Stimulated activated CD8-positive, alpha-beta memory T cell treated with anti-CD3 and anti-CD28 coated beads, Interleukin-15, amount 100 ng/mL, for 48 hours (primary cell): ENCODE measurements at regions not wholly inside any gene's neighbourhood (a gene's known extent, or its start where the extent isn't known, plus 50 kb on each side); places are given as distances from the start of the nearest gene placed in this dataset.
"Not testable (repeated sequence)": the region's sequence is repeated elsewhere in the genome, so short reads cannot be mapped to it uniquely, and the experiment has no call there.

Experiments
- DNase-seq, 2 donors: peaks; one replicate each; pipeline ENCODE4 v3.0.0-alpha.2; 2020; ENCODE audit warnings: low read depth in 2 of 2

- DNase-seq, result no peak
These were observed 87.9 kb upstream of the TRIO start for GRCh38 chr5:14054965-14055963.

- DNase-seq, result no peak
These were observed 88.9 kb upstream of the TRIO start for GRCh38 chr5:14054111-14054854.

DNA sequence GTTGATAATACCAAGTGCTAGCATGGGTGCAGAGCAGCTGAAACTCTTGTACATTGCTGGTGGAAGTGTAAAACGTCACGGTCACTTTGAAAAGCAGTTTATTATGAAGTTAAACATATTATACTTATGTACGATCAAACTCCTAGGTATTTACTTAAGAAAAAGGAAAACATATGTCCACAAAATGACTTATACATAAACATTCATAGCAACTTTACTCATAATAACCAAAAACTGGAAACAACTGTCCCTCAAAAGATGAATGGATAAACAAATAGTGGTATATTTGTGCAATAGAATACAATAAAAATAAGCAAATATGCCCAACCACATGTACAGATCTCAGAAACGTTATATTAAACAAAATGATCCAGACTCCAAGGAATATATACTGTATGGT lies 92.3 kb upstream of the TRIO start:
- DNase-seq, result no peak

DNA sequence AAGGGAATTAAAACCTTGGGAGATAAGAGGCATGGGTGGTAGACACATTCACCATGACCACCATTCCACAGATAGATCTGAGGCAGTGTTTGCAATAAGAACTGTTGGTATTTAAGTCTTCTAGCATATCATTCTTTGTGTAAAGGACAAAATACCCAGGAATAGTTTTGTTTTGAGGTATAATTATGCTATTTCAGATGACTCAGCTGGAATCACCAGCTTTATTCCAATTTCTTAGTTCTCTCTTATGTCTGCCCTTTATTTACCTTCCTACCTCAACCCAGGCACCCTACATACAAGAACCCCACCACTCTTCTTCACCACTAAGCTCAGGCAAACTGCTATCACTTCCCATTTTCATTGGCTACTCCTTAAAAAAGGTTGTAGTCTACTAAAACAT lies 94.7 kb upstream of the TRIO start:
- DNase-seq, result no peak

DNA sequence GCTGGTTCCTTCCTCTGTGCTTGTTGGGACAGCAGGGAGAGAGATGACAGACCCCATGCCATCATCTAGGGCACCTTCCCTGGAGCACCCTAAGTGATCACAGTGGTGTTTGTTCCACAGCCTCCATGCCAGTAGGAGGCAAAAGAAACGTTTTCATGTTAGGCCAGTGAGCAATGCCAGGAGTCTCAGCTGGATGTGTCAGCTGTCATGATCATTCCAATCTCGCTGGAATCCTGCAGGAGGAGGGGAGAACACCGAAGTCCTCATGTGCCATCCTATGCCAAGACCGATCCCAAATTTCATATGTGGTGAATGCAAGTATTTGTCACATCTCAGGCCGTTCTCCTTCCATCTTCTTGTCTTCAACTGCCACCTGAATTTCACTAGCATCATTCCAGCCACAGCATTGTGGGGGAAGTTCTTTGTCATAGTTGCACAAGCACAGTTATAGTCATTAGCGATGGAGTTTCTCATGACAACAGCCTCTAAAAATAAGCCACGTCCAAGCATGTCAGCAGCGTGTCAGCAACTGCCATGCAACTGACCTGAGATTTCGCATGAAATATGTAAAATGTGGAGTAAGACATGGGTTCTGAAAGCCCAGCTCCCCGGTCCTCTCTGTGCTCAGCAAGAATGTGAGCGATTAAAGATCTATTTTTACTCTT lies 97.2 kb upstream of the DNAH5 start:
- no peak for DNase-seq

- no peak for DNase-seq
These were observed 96.1 kb upstream of the DNAH5 start for GRCh38 chr5:14040542-14040941.

DNA sequence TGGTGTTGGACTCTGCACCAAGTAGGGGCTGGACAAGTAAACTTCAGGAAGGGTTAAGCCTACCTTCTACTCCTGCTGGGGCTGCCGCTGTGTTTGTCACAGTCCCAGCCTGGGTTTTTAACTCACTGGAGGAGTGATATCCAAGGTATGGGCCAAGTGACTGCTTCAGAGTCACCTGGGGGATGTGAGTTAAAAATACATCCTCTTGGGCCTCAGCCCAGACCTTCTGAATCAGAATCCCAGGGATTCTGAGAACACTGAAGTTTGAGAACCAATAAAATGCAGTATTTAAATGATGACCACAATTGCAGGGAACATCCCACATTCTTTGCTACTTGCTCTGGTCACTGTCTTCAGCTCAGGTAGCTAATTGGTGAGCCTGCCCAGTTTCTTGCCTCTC lies 95.1 kb upstream of the DNAH5 start:
- no peak for DNase-seq

DNA sequence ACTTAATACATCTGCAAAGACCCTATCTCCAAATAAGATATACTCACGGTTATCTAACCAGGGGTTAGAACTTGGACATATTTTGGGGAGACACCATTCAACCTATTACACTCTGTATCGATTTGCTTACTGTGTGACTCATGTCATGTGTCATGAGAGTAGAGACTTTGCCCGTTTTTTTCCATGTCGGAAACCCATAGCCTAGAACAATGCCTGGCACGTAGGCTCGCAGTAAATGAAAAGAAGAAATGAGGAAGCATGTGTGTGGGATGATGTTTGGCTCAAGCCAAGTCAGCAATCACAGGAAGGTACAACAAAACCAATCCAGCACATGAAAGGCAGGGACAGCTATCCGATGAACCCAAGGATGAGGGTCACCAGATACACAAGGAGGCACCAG lies 94.6 kb upstream of the DNAH5 start:
- no peak for DNase-seq

DNA sequence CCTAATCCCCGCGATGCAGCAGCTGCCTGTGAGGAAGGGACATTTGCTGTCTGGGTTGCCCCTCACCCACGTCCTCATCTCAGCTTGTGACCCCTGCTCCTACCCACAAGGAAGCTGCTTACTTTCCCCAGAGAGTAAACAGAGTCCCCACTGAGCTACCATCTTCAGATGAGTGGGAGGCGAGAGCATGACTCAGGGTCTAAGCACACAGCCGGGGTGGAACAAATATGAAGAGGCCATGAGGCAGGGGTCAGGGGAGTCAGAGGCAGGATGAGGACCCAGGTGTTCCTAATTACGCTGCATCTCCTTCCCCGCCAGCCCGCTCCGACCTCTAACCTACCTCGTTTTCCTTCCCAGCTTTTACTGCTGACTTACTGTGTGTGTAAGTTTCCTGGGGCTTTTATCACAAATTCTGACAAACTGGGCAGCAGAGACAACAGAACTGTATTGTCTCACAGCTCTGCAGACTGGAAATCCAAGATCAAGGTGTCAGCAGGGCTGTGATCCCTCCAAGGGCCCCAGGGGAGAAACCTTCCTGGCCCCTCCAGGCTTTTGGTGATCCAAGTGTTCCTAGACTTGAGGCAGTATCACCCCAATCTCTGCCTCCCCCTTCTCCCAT lies 94.0 kb upstream of the DNAH5 start:
- no peak for DNase-seq

GRCh38 chr5:14036947-14037346 lies 92.5 kb upstream of the DNAH5 start:
- DNase-seq, result no peak

- no peak for DNase-seq
These were observed 92.0 kb upstream of the DNAH5 start for GRCh38 chr5:14036514-14036913.

DNA sequence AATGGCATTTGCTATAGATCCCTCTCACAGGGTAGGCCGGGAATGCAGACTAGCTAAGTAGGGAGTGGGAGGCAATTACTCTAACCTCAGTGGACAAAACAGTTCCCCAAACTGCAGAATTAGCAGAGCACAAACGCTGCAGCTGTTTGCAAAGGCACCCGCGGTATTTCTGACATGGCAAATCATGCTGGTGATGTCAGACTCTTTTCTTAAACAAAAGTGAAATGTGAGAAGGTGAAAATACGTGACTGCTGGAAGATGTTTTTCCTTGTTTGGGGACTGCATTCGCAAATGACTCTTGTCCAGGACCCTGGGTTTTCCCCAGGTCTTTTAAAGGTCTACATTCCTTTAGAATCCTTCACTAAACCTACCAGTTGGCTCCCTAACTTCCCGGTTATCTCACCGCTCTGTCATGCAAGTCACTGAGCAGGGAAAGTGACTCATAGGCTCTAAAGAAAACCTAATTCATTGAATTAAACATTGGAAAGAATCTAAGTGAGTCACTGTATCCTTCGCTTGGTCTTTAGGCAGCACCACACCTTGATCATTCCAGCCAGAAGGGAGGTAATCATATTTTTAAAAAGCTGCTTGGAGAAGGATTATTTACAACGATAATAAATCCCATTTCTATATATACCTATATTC lies 91.5 kb upstream of the DNAH5 start:
- DNase-seq, result no peak

DNA sequence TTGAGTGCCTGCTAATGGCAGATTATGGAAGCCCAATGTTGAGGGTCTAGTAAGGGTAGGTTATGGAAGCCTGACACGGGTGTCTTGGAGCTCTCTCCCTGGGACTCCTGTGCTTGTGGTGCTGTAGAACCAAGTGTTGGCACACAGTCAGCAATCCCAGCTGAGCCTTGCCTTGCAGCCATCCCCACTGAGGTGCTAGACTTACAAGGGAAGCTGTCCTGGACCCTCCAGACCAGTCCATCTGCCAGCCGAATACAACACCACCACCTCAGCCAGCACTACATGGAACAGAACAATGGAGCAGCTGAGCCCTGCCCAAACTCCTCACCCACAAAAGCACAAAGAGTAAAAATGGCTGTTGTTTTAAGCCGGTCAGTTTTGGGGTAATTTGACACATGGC lies 90.5 kb upstream of the DNAH5 start:
- no peak for DNase-seq

- DNase-seq, result no peak
These were observed 88.4 kb upstream of the DNAH5 start for GRCh38 chr5:14032918-14033317.

DNA sequence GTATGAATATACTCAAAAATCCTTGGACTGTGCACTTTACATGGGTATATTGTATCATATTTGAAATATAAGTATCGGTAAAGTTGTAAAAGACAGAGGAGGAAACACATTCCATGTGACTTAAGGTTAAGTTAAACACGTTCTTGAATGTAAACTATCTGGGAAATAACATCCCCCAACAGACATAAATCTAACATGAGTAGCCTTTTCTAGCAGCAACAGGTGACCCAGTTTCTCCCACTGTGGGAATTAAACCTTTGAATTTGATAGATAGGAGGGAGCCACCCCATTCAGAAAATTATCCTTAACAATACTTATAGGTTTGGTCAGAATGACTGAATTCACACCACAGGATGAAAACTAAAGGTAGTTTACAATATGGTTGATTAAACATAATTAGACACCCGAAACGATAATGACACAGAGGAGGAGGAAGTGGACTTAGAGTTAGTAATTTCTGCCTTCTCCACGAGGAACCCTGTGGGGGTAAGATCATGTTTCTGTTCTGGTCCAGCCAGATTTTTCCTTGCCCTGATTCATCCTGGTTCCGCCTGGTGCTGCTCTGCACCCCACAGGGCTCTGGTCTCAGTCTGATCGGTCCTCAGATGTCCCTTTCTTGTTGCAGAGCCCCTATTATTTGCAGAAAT lies 84.6 kb upstream of the DNAH5 start:
- no peak for DNase-seq

DNA sequence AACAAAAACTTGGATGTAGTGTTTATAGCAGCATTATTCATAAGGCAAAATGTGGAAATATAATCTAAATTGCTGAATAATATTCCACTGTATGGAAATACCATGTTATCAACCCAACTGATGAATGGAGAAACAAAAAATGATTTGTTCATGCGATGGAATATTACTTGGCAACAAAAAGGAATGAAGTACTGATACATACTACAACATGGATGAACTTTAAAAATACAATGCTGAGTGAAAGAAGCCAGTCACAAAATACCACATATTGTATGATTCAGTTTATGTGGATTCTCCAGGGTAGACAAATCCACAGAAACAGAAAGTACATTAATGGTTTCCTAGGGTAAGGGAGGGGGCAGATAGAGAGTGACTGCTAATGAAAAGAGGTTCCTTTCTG lies 83.7 kb upstream of the DNAH5 start:
- no peak for DNase-seq

- DNase-seq, result no peak
These were observed 81.2 kb upstream of the DNAH5 start for GRCh38 chr5:14025569-14026286.

GRCh38 chr5:14022971-14023370 lies 78.5 kb upstream of the DNAH5 start:
- no peak for DNase-seq

DNA sequence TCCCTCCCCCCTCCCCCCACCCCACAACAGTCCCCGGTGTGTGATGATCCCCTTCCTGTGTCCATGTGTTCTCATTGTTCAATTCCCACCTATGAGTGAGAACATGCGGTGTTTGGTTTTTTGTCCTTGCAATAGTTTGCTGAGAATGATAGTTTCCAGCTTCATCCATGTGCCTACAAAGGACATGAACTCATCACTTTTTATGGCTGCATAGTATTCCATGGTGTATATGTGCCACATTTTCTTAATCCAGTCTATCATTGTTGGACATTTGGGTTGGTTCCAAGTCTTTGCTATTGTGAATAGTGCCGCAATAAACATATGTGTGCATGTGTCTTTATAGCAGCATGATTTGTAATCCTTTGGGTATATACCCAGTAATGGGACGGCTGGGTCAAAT lies 76.5 kb upstream of the DNAH5 start:
- DNase-seq, result not testable (repeated sequence)

DNA sequence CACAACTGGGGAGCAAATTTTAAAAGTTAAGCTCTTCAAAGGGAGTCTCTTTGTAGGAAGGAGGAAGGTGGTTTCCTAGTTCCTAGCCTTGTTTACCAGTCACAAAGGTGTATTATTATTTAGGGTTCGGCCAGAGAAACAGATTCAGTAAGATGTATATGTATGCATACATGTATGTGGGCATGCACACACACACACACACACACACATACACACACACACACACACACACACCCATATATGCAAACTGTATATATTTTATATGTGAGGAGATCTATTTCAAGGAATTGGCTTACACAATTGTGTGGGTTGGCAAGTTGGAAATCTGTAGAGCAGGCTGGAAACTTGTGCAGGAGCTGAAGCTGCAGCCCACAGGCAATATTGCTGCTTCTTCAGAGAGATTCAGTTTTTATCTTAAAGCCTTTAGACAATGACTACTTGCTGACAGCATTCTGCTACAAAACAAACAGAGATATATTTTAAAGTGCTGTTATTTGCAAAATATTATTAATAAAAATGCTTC lies 75.3 kb upstream of the DNAH5 start:
- no peak for DNase-seq
